GM19395 (cell line): ENCODE measurements at regions not wholly inside any gene's neighbourhood (a gene's known extent, or its start where the extent isn't known, plus 50 kb on each side); places are given as distances from the start of the nearest gene placed in this dataset.
A peak's percentile ranks its signal among the peaks of the same experiment; 100 is the strongest.
"Not testable (repeated sequence)": the region's sequence is repeated elsewhere in the genome, so short reads cannot be mapped to it uniquely, and the experiment has no call there.

ENCODE experiments used
- ATAC-seq: cut with Tn5 transposase; IDR thresholded peaks from one replicate; pipeline ENCODE4 v1.9.1; 2021; ENCODE audit warnings: mild to moderate bottlenecking, moderate library complexity; ENCODE audit not compliant: unreplicated experiment

GRCh38 chr20:43837856-43838702 lies 76.6 kb upstream of the TOX2 start:
- no peak for ATAC-seq

- ATAC-seq: no peak
Measured at GRCh38 chr20:43836790-43837189, 77.9 kb upstream of the TOX2 start.

GRCh38 chr20:43835944-43836508 lies 78.6 kb upstream of the TOX2 start:
- no peak for ATAC-seq

GRCh38 chr20:43833511-43834395 lies 80.9 kb upstream of the TOX2 start:
- ATAC-seq: no peak

GRCh38 chr20:43832961-43833360 lies 81.7 kb upstream of the TOX2 start:
- no peak for ATAC-seq

GRCh38 chr20:43832096-43832816 lies 82.4 kb upstream of the TOX2 start:
- no peak for ATAC-seq

- ATAC-seq: no peak
Measured at GRCh38 chr20:43831481-43832065, 83.1 kb upstream of the TOX2 start.

- no peak for ATAC-seq
Measured at GRCh38 chr20:43830883-43831282, 83.8 kb upstream of the TOX2 start.

- no peak for ATAC-seq
Measured at GRCh38 chr20:43829951-43830690, 84.5 kb upstream of the TOX2 start.

- ATAC-seq: no peak
Measured at GRCh38 chr20:43827940-43828562, 86.6 kb upstream of the TOX2 start.

- not testable (repeated sequence) for ATAC-seq
Measured at GRCh38 chr20:43826943-43827342, 87.7 kb upstream of the TOX2 start.

- ATAC-seq: no peak
Measured at GRCh38 chr20:43825581-43825980, 89.1 kb upstream of the TOX2 start.

GRCh38 chr20:43825051-43825402 lies 89.6 kb upstream of the TOX2 start:
- peak; percentile 66 for ATAC-seq

- no peak for ATAC-seq
Measured at GRCh38 chr20:43824309-43825050, 90.2 kb upstream of the TOX2 start.

- peak; percentile 52 for ATAC-seq
Measured at GRCh38 chr20:43821795-43822194, 92.9 kb upstream of the TOX2 start.

- ATAC-seq: no peak
Measured at GRCh38 chr20:43820731-43821330, 93.8 kb upstream of the TOX2 start.

GRCh38 chr20:43812216-43812615 lies 85.4 kb upstream of the GTSF1L start:
- ATAC-seq: no peak

GRCh38 chr20:43809206-43809819 lies 82.5 kb upstream of the GTSF1L start:
- ATAC-seq: no peak
